Hepatocyte (in vitro differentiated cells): ENCODE measurements at regions not wholly inside any gene's neighbourhood (a gene's known extent, or its start where the extent isn't known, plus 50 kb on each side); places are given as distances from the start of the nearest gene placed in this dataset.

Source experiments
- DNase-seq: peaks from one replicate; pipeline ENCODE4 v3.0.0-alpha.2; 2016; ENCODE audit warnings: low spot score
- H2AFZ ChIP-seq: fragments of 200-600 bp; sonication (generic); 2 replicates; pipeline ENCODE4 v1.6.0; 2016; ENCODE audit warnings: antibody characterized with exemption, mild to moderate bottlenecking
- H3K27ac ChIP-seq: fragments of 200-600 bp; sonication (generic); 2 replicates; pipeline ENCODE4 v1.5.1; 2016; ENCODE audit warnings: mild to moderate bottlenecking
- H3K27me3 ChIP-seq: fragments of 200-600 bp; sonication (generic); 2 replicates; pipeline ENCODE4 v1.6.1; 2016
- H3K36me3 ChIP-seq: fragments of 200-600 bp; sonication (generic); replicated peaks from 2 replicates; pipeline ENCODE4 v1.5.1; 2016; ENCODE audit warnings: low read depth; ENCODE audit not compliant: insufficient read depth
- H3K4me1 ChIP-seq: fragments of 200-600 bp; sonication (generic); 2 replicates; pipeline ENCODE4 v1.5.1; 2016; ENCODE audit warnings: mild to moderate bottlenecking, moderate library complexity; ENCODE audit not compliant: insufficient read depth
- H3K4me2 ChIP-seq: fragments of 200-600 bp; sonication (generic); 2 replicates; pipeline ENCODE4 v1.6.0; 2016
- H3K4me3 ChIP-seq: fragments of 200-600 bp; sonication (generic); 2 replicates; pipeline ENCODE4 v1.5.1; 2016; ENCODE audit warnings: mild to moderate bottlenecking
- H3K79me2 ChIP-seq: fragments of 200-600 bp; sonication (generic); 2 replicates; pipeline ENCODE4 v1.6.0; 2017; ENCODE audit warnings: mild to moderate bottlenecking
- H3K9me2 ChIP-seq: fragments of 200-600 bp; sonication (generic); replicated peaks from 2 replicates; pipeline ENCODE4 v1.6.0; 2017; ENCODE audit warnings: mild to moderate bottlenecking; ENCODE audit not compliant: insufficient read depth
- H3K9me3 ChIP-seq: fragments of 200-600 bp; sonication (generic); 2 replicates; pipeline ENCODE4 v1.5.1; 2016; ENCODE audit warnings: low read depth, mild to moderate bottlenecking
- H4K20me1 ChIP-seq: fragments of 200-600 bp; sonication (generic); 2 replicates; pipeline ENCODE4 v1.6.0; 2016; ENCODE audit warnings: mild to moderate bottlenecking; ENCODE audit not compliant: insufficient read depth, poor library complexity, severe bottlenecking
- EZH2 ChIP-seq: fragments of 200-600 bp; sonication (generic); IDR thresholded peaks from 2 replicates; pipeline ENCODE4 v1.6.1; 2016; ENCODE audit warnings: antibody characterized with exemption, mild to moderate bottlenecking, borderline replicate concordance
- EZH2phosphoT487 ChIP-seq: fragments of 200-600 bp; sonication (generic); IDR thresholded peaks from one replicate; pipeline ENCODE4 v1.6.1; 2018; ENCODE audit warnings: antibody characterized with exemption, mild to moderate bottlenecking, low read depth, moderate library complexity; ENCODE audit not compliant: unreplicated experiment, severe bottlenecking
- WGBS: methylation state at CpG from one replicate; pipeline ENCODE4 v1.1.6; 2016; ENCODE audit warnings: low lambda C conversion rate; ENCODE audit errors: missing lambda C conversion rate; 5-methylcytosine and 5-hydroxymethylcytosine counted together
- TF ChIP-seq, protein P1 (sequence below): fragments of 200-600 bp; sonication (generic); IDR thresholded peaks from 2 replicates; pipeline ENCODE4 v1.5.1; 2016; ENCODE audit warnings: antibody characterized with exemption, mild to moderate bottlenecking; ENCODE audit not compliant: poor library complexity

DNA sequence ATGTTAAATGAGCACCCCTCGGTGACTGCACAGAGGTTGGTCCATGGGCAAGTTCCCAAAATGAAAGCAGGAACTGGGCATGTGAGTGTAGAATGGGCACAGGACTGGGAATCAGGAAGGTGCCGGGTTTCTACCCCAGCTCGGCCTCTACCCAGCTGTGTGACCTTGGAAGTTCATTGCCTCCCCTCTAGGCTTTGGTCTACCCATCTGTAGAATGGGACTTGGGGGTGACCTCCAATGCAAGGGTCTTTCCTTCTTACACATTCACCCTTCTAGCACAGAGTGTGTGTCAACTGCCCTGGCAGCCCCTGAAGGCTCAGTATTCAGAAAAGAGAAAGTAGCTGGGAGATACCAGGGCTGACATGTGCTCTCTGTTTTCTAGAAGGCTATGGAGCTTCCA is 72.3 kb upstream of the PIAS1 start:
- H3K9me3 ChIP-seq, result no peaks in the 10 kb centered on the region

DNA sequence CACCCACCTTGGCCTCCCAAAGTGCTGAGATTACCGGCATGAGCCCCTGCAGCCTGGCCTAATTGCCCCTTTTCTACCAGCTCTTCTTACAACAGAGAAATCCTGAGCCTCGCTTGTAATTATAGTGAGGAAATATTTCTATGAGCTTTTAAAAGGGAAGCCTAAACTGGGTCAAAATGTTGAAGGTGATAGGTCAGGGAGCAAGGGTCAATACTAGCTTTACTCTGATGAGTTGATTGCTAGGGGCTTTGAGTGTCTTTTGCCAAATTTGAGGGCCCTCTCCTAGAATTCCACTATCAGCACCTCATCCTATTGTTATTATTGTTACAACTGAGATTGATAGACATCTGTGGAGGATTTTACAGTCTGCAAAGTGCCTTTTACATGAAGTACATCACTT is 62.4 kb upstream of the PIAS1 start:
- H3K79me2 ChIP-seq, result no peaks in the 10 kb centered on the region
- DNase-seq, result no peak
- TF ChIP-seq EZH2, result no peak
- TF ChIP-seq, protein P1, sequence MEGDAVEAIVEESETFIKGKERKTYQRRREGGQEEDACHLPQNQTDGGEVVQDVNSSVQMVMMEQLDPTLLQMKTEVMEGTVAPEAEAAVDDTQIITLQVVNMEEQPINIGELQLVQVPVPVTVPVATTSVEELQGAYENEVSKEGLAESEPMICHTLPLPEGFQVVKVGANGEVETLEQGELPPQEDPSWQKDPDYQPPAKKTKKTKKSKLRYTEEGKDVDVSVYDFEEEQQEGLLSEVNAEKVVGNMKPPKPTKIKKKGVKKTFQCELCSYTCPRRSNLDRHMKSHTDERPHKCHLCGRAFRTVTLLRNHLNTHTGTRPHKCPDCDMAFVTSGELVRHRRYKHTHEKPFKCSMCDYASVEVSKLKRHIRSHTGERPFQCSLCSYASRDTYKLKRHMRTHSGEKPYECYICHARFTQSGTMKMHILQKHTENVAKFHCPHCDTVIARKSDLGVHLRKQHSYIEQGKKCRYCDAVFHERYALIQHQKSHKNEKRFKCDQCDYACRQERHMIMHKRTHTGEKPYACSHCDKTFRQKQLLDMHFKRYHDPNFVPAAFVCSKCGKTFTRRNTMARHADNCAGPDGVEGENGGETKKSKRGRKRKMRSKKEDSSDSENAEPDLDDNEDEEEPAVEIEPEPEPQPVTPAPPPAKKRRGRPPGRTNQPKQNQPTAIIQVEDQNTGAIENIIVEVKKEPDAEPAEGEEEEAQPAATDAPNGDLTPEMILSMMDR, result no peak
- TF ChIP-seq EZH2phosphoT487, result no peak
- no peak overlapping the region for H3K4me2 ChIP-seq
- no peaks in the 10 kb centered on the region for H3K9me2 ChIP-seq
- no peaks in the 10 kb centered on the region for H3K36me3 ChIP-seq
- H3K4me1 ChIP-seq, result peaks cover under 1% of the 10 kb centered on the region
- H4K20me1 ChIP-seq, result no peaks in the 10 kb centered on the region
- H3K4me3 ChIP-seq, result no peak overlapping the region
- 97% methylated on average over 2 of the region's 2 CpGs for WGBS
- no peaks in the 10 kb centered on the region for H3K9me3 ChIP-seq
- H2AFZ ChIP-seq, result no peak overlapping the region
- H3K27me3 ChIP-seq, result no peaks in the 10 kb centered on the region
- no peak overlapping the region for H3K27ac ChIP-seq

More for the DNA sequence above, 72.3 kb upstream of the PIAS1 start:
- H3K4me3 ChIP-seq, result no peak overlapping the region
- DNase-seq, result no peak
- H4K20me1 ChIP-seq, result no peaks in the 10 kb centered on the region
- no peaks in the 10 kb centered on the region for H3K9me2 ChIP-seq
- H3K27ac ChIP-seq, result no peak overlapping the region
- H3K79me2 ChIP-seq, result no peaks in the 10 kb centered on the region
- no peak overlapping the region for H2AFZ ChIP-seq
- TF ChIP-seq, protein P1, result no peak
- H3K4me1 ChIP-seq, result peaks cover 3% of the 10 kb centered on the region
- 94% methylated on average over 3 of the region's 3 CpGs for WGBS
- no peak overlapping the region for H3K4me2 ChIP-seq
- no peaks in the 10 kb centered on the region for H3K36me3 ChIP-seq
- H3K27me3 ChIP-seq, result no peaks in the 10 kb centered on the region

DNA sequence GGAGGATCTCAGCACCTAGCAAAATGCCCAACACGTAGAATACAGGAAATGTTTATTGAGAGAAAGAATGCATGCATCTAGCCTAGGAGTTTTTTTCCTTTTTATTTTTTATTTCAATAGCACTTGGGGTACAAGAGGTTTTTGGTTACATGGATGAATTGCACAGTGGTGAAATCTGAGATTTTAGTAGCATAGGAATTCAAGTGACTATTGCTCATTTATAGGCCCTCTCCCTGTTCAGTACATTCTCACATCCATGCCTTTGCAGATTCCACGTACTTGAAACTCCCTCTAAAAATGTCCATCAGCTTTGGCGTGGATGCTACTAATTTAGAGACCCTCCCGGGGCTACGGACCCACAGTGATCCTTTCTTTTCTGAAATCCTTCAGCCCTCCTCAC is 61.7 kb upstream of the PIAS1 start:
- H4K20me1 ChIP-seq, result no peaks in the 10 kb centered on the region
- no peaks in the 10 kb centered on the region for H3K36me3 ChIP-seq
- no peak overlapping the region for H2AFZ ChIP-seq
- DNase-seq, result no peak
- 66% methylated on average over 5 of the region's 5 CpGs for WGBS
- no peak overlapping the region for H3K4me2 ChIP-seq
- no peak overlapping the region for H3K27ac ChIP-seq
- TF ChIP-seq, protein P1, result no peak
- no peaks in the 10 kb centered on the region for H3K79me2 ChIP-seq
- H3K4me1 ChIP-seq, result no peaks in the 10 kb centered on the region
- H3K9me2 ChIP-seq, result no peaks in the 10 kb centered on the region
- H3K27me3 ChIP-seq, result no peaks in the 10 kb centered on the region
- no peaks in the 10 kb centered on the region for H3K9me3 ChIP-seq
- H3K4me3 ChIP-seq, result no peak overlapping the region

DNA sequence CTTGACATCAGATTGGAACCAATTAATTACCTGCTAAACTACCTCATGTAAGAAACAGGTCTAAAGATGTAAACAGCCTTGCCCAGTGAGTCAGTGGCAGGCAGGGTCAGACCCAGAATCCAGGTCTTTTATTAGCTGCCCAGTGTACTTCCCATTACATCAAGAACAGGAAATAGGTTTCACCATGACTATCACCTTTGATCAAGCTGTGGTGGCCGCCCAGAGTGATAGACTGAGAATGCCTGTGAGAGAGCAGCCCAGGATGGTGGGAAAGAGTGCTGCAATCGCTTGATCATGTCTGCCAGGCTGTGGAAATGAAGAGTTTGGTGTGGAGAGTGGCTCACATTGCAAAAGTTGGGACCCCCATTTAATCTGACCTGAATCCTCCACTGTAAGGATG is 61.3 kb upstream of the PIAS1 start:
- TF ChIP-seq EZH2phosphoT487 (no peak), EZH2 (no peak)
- TF ChIP-seq, protein P1, result no peak
- Histone ChIP-seq H3K4me3 (no peak overlapping the region), H3K36me3 (no peaks in the 10 kb centered on the region), H3K4me2 (no peak overlapping the region), H3K4me1 (no peaks in the 10 kb centered on the region), H3K79me2 (no peaks in the 10 kb centered on the region), H4K20me1 (no peaks in the 10 kb centered on the region), H3K27ac (no peak overlapping the region), H2AFZ (no peak overlapping the region), H3K9me2 (no peaks in the 10 kb centered on the region), H3K9me3 (no peaks in the 10 kb centered on the region), H3K27me3 (no peaks in the 10 kb centered on the region)
- no peak for DNase-seq
- WGBS, result 95% methylated on average over 2 of the region's 2 CpGs
